ENCODE measurements at regions not wholly inside any gene's neighbourhood (a gene's known extent, or its start where the extent isn't known, plus 50 kb on each side); places are given as distances from the start of the nearest gene placed in this dataset.
"Not testable (repeated sequence)": the region's sequence is repeated elsewhere in the genome, so short reads cannot be mapped to it uniquely, and the experiment has no call there.

GRCh38 chr7:156576216-156577058 is 64.1 kb upstream of the RNF32 start:
- no peak for TF ChIP-seq CTCF (IDR thresholded peaks at IDR 0.05)
- intact Hi-C loops (cut with DNase I; ENCODE audit: low total_unique reads), result no loop called here
- no peak overlapping the region for H3K27ac ChIP-seq

GRCh38 chr7:156568258-156568657 is 72.3 kb upstream of the RNF32 start:
- no peak for DNase-seq
- Histone ChIP-seq H3K36me3 (no peaks in the 10 kb centered on the region), H3K27me3 (no peaks in the 10 kb centered on the region), H3K27ac (no peak overlapping the region), H3K9me3 (no peaks in the 10 kb centered on the region), H3K4me3 (no peak overlapping the region), H3K4me1 (no peaks in the 10 kb centered on the region)
- intact Hi-C loops (cut with DNase I; ENCODE audit: low total_unique reads), result no loop called here
- TF ChIP-seq CTCF (IDR thresholded peaks at IDR 0.05), result no peak

More at GRCh38 chr7:156576216-156577058, 64.1 kb upstream of the RNF32 start:
- no peaks in the 10 kb centered on the region for H3K4me1 ChIP-seq
- H3K4me3 ChIP-seq, result no peak overlapping the region
- no peaks in the 10 kb centered on the region for H3K27me3 ChIP-seq
- H3K9me3 ChIP-seq, result no peaks in the 10 kb centered on the region
- no peak for DNase-seq
- no peaks in the 10 kb centered on the region for H3K36me3 ChIP-seq

GRCh38 chr7:156566812-156567549 is 73.6 kb upstream of the RNF32 start:
- no peak for DNase-seq
- Histone ChIP-seq H3K27ac (no peak overlapping the region), H3K4me3 (no peak overlapping the region), H3K36me3 (no peaks in the 10 kb centered on the region), H3K4me1 (no peaks in the 10 kb centered on the region), H3K9me3 (no peaks in the 10 kb centered on the region), H3K27me3 (no peaks in the 10 kb centered on the region)
- intact Hi-C loops (cut with DNase I; ENCODE audit: low total_unique reads), result no loop called here
- no peak for TF ChIP-seq CTCF (IDR thresholded peaks at IDR 0.05)

- not testable (repeated sequence) for H3K27ac ChIP-seq
Measured at GRCh38 chr7:156565002-156565401, 75.6 kb upstream of the RNF32 start.

GRCh38 chr7:156560696-156561095 is 79.9 kb upstream of the RNF32 start:
- no peaks in the 10 kb centered on the region for H3K9me3 ChIP-seq
- H3K27ac ChIP-seq, result no peak overlapping the region
- H3K4me1 ChIP-seq, result no peaks in the 10 kb centered on the region
- no peak overlapping the region for H3K4me3 ChIP-seq
- intact Hi-C loops (cut with DNase I; ENCODE audit: low total_unique reads), result no loop called here
- H3K27me3 ChIP-seq, result no peaks in the 10 kb centered on the region
- TF ChIP-seq CTCF (IDR thresholded peaks at IDR 0.05), result no peak
- no peak for DNase-seq
- no peaks in the 10 kb centered on the region for H3K36me3 ChIP-seq

More at GRCh38 chr7:156565002-156565401, 75.6 kb upstream of the RNF32 start:
- H3K27me3 ChIP-seq; H3K4me3 ChIP-seq; DNase-seq; H3K36me3 ChIP-seq; H3K4me1 ChIP-seq; H3K9me3 ChIP-seq; intact Hi-C loops (cut with DNase I; ENCODE audit: low total_unique reads): not testable (repeated sequence)

- Histone ChIP-seq H3K27ac (no peak overlapping the region), H3K9me3 (no peaks in the 10 kb centered on the region), H3K36me3 (no peaks in the 10 kb centered on the region), H3K4me1 (no peaks in the 10 kb centered on the region), H3K27me3 (no peaks in the 10 kb centered on the region), H3K4me3 (no peak overlapping the region)
- TF ChIP-seq CTCF (IDR thresholded peaks at IDR 0.05), result no peak
- no peak for DNase-seq
- intact Hi-C loops (cut with DNase I; ENCODE audit: low total_unique reads), result no loop called here
Measured at GRCh38 chr7:156560075-156560474, 80.5 kb upstream of the RNF32 start.
